SK-N-SH treated with all-trans-retinoic acid at 6 μM for 48 hours (cell line): ENCODE measurements at regions not wholly inside any gene's neighbourhood (a gene's known extent, or its start where the extent isn't known, plus 50 kb on each side); places are given as distances from the start of the nearest gene placed in this dataset.

Experiments used
- ATAC-seq: fragments of 200-7000 bp; cut with Tn5 transposase; 3 replicates; pipeline ENCODE4 v1.9.1; 2020; ENCODE audit warnings: mild to moderate bottlenecking, moderate library complexity
- ARNTL ChIP-seq: fragments of 450-650 bp; formaldehyde crosslinking; IDR thresholded peaks from 2 replicates; pipeline ENCODE4 v1.5.0; 2020; ENCODE audit warnings: low read depth, mild to moderate bottlenecking, moderate library complexity, borderline replicate concordance
- BACH2 ChIP-seq: fragments of 250-450 bp; sonication (Bioruptor Pico); IDR thresholded peaks from 2 replicates; pipeline ENCODE4 v1.9.0; 2021; ENCODE audit warnings: mild to moderate bottlenecking, borderline replicate concordance
- CSDC2 ChIP-seq: fragments of 250-450 bp; sonication (Bioruptor Pico); IDR thresholded peaks from 2 replicates; pipeline ENCODE4 v1.5.0; 2020; ENCODE audit warnings: mild to moderate bottlenecking, moderate library complexity
- ESRRG ChIP-seq: fragments of 250-450 bp; sonication (Bioruptor Pico); IDR thresholded peaks from 2 replicates; pipeline ENCODE4 v1.6.1; 2021; ENCODE audit warnings: mild to moderate bottlenecking
- GLIS3 ChIP-seq: fragments of 250-450 bp; sonication (Bioruptor Pico); IDR thresholded peaks from 2 replicates; pipeline ENCODE4 v1.5.0; 2020; ENCODE audit warnings: mild to moderate bottlenecking, moderate library complexity
- ISL1 ChIP-seq: fragments of 250-450 bp; sonication (Bioruptor Pico); IDR thresholded peaks from 2 replicates; pipeline ENCODE4 v2.1.2; 2022; ENCODE audit warnings: mild to moderate bottlenecking, moderate library complexity
- PPARA ChIP-seq: fragments of 250-450 bp; sonication (Bioruptor Pico); IDR thresholded peaks from 2 replicates; pipeline ENCODE4 v1.5.0; 2020; ENCODE audit warnings: mild to moderate bottlenecking, borderline replicate concordance
- RARB ChIP-seq: fragments of 250-450 bp; sonication (Bioruptor Pico); IDR thresholded peaks from 2 replicates; pipeline ENCODE4 v1.8.0; 2021; ENCODE audit warnings: mild to moderate bottlenecking, moderate library complexity
- SNAI2 ChIP-seq: fragments of 250-450 bp; sonication (Bioruptor Pico); IDR thresholded peaks from 2 replicates; pipeline ENCODE4 v1.5.0; 2020; ENCODE audit warnings: mild to moderate bottlenecking, moderate library complexity
- TCF4 ChIP-seq: fragments of 250-450 bp; sonication (Bioruptor Pico); IDR thresholded peaks from 2 replicates; pipeline ENCODE4 v1.8.0; 2021; ENCODE audit warnings: mild to moderate bottlenecking, moderate library complexity, borderline replicate concordance
- TOX ChIP-seq: fragments of 250-450 bp; sonication (Bioruptor Pico); IDR thresholded peaks from 2 replicates; pipeline ENCODE4 v1.8.0; 2021; ENCODE audit warnings: mild to moderate bottlenecking, moderate library complexity, borderline replicate concordance
- ZC3H10 ChIP-seq: fragments of 250-450 bp; sonication (Bioruptor Pico); IDR thresholded peaks from 2 replicates; pipeline ENCODE4 v1.5.1; 2021; ENCODE audit warnings: mild to moderate bottlenecking, moderate library complexity
- ZFP3 ChIP-seq: fragments of 250-450 bp; sonication (Bioruptor Pico); IDR thresholded peaks from 2 replicates; pipeline ENCODE4 v1.5.0; 2020; ENCODE audit warnings: mild to moderate bottlenecking, moderate library complexity
- ZFP30 ChIP-seq: fragments of 450-650 bp; formaldehyde crosslinking; IDR thresholded peaks from 2 replicates; pipeline ENCODE4 v1.5.0; 2022; ENCODE audit warnings: mild to moderate bottlenecking, moderate library complexity
- ZNF565 ChIP-seq: fragments of 450-650 bp; formaldehyde crosslinking; conservative IDR thresholded peaks from 2 replicates; pipeline ENCODE4 v1.5.0; 2020; ENCODE audit warnings: low read depth, mild to moderate bottlenecking, moderate library complexity
- ZNF70 ChIP-seq: fragments of 450-650 bp; formaldehyde crosslinking; IDR thresholded peaks from 2 replicates; pipeline ENCODE4 v1.5.0; 2020; ENCODE audit warnings: mild to moderate bottlenecking, moderate library complexity
- ZNF8 ChIP-seq: fragments of 450-650 bp; formaldehyde crosslinking; IDR thresholded peaks from 2 replicates; pipeline ENCODE4 v1.5.0; 2020; ENCODE audit warnings: mild to moderate bottlenecking, moderate library complexity
- TF ChIP-seq, protein P1 (sequence below): fragments of 250-450 bp; sonication (Bioruptor Pico); IDR thresholded peaks from 2 replicates; pipeline ENCODE4 v1.8.0; 2020; ENCODE audit warnings: mild to moderate bottlenecking, moderate library complexity, borderline replicate concordance
- TF ChIP-seq, protein P2 (sequence below): fragments of 250-450 bp; sonication (Bioruptor Pico); IDR thresholded peaks from 2 replicates; pipeline ENCODE4 v1.5.1; 2021; ENCODE audit warnings: mild to moderate bottlenecking, moderate library complexity
- TF ChIP-seq, protein P3 (sequence below): fragments of 250-450 bp; sonication (Bioruptor Pico); IDR thresholded peaks from 2 replicates; pipeline ENCODE4 v1.8.0; 2021; ENCODE audit warnings: low read depth, mild to moderate bottlenecking, moderate library complexity, borderline replicate concordance
- TF ChIP-seq, protein P4 (sequence below): fragments of 250-450 bp; sonication (Bioruptor Pico); IDR thresholded peaks from 2 replicates; pipeline ENCODE4 v1.5.1; 2020; ENCODE audit warnings: low read depth, mild to moderate bottlenecking, moderate library complexity

DNA sequence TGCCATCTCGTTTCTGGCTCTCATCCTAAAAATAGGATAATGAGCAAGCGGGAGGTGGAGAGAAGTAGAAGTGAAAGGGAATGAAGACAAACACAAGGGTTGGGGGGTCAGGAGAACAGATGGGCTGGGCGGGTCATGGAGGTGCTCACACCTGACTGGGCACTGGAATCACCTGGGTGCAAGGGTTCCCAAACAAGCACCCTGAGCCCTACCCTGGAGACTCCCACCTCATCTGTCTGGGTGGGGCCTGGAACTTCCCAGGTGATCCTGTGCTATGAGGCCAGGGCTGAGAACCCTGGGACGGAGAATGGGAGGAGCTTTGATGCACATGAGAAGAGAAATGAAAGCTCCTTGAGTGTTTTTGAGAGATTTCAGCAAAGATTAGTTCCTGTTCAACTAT is 223.6 kb downstream of the ANKRD60 start:
- ATAC-seq = no peak

DNA sequence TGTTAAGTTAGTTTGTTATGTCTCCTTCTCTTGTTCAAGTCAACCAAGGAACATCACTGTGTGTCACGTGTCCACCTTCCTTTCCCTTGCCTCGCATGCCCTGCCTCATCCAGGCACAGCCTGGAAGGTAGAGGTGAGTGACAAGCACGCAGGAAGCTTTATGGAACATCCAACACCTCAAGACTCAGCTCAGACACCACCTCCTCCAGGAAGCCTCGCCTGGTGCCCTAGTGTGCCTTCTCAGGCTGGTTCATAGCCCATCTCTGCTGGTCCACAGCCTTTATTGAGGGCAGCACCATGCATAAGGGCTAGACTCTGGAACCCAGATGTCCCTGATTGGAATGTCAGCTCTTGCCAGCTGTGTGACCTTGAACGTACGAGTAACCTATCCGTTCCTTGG is 224.3 kb downstream of the ANKRD60 start:
- ATAC-seq = no peak
- TF ChIP-seq SNAI2 (CRISPR knock-in tag) (no peak), RARB (CRISPR knock-in tag) (no peak), TCF4 (CRISPR knock-in tag) (no peak), ARNTL (CRISPR knock-in tag) (no peak), TOX (CRISPR knock-in tag) (no peak), ESRRG (CRISPR knock-in tag) (no peak), GLIS3 (CRISPR knock-in tag) (no peak), ZFP30 (CRISPR knock-in tag) (no peak)
- TF ChIP-seq, protein P1, sequence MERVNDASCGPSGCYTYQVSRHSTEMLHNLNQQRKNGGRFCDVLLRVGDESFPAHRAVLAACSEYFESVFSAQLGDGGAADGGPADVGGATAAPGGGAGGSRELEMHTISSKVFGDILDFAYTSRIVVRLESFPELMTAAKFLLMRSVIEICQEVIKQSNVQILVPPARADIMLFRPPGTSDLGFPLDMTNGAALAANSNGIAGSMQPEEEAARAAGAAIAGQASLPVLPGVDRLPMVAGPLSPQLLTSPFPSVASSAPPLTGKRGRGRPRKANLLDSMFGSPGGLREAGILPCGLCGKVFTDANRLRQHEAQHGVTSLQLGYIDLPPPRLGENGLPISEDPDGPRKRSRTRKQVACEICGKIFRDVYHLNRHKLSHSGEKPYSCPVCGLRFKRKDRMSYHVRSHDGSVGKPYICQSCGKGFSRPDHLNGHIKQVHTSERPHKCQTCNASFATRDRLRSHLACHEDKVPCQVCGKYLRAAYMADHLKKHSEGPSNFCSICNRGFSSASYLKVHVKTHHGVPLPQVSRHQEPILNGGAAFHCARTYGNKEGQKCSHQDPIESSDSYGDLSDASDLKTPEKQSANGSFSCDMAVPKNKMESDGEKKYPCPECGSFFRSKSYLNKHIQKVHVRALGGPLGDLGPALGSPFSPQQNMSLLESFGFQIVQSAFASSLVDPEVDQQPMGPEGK (CRISPR knock-in tag) = no peak
- TF ChIP-seq, protein P2, sequence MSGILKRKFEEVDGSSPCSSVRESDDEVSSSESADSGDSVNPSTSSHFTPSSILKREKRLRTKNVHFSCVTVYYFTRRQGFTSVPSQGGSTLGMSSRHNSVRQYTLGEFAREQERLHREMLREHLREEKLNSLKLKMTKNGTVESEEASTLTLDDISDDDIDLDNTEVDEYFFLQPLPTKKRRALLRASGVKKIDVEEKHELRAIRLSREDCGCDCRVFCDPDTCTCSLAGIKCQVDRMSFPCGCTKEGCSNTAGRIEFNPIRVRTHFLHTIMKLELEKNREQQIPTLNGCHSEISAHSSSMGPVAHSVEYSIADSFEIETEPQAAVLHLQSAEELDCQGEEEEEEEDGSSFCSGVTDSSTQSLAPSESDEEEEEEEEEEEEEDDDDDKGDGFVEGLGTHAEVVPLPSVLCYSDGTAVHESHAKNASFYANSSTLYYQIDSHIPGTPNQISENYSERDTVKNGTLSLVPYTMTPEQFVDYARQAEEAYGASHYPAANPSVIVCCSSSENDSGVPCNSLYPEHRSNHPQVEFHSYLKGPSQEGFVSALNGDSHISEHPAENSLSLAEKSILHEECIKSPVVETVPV (CRISPR knock-in tag) = no peak
- TF ChIP-seq, all 23 proteins: peak for 0

More for the DNA sequence above, 223.6 kb downstream of the ANKRD60 start:
- TF ChIP-seq SNAI2 (CRISPR knock-in tag) = no peak
- no peak for TF ChIP-seq ISL1 (CRISPR knock-in tag)
- no peak for TF ChIP-seq ZNF70 (CRISPR knock-in tag)

DNA sequence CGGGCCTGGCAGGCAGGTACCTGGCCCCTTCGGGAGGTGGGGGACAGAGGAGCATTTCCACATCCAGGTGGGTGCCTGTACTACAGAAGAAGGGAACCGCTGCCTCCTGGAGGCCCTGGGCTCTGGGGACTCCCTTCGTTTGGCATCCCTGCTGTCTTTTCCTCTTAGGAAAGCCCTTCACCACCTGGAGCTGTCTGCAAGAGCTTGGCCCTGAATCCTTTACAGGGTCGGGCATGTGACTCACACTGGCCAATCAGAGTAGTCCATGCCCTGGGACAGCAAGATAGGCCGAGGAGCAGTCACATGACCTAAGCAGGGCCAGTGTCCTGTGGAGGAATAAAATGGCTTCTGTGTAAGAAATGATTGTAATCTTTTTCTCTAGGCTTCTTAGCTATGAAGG is 224.9 kb downstream of the ANKRD60 start:
- ATAC-seq = no peak
- TF ChIP-seq ZC3H10 (CRISPR knock-in tag) (no peak), SNAI2 (CRISPR knock-in tag) (no peak), BACH2 (CRISPR knock-in tag) (no peak), ZFP30 (CRISPR knock-in tag) (no peak), CSDC2 (CRISPR knock-in tag) (no peak), PPARA (no peak), ISL1 (CRISPR knock-in tag) (no peak), ZFP3 (no peak)
- TF ChIP-seq, protein P3, sequence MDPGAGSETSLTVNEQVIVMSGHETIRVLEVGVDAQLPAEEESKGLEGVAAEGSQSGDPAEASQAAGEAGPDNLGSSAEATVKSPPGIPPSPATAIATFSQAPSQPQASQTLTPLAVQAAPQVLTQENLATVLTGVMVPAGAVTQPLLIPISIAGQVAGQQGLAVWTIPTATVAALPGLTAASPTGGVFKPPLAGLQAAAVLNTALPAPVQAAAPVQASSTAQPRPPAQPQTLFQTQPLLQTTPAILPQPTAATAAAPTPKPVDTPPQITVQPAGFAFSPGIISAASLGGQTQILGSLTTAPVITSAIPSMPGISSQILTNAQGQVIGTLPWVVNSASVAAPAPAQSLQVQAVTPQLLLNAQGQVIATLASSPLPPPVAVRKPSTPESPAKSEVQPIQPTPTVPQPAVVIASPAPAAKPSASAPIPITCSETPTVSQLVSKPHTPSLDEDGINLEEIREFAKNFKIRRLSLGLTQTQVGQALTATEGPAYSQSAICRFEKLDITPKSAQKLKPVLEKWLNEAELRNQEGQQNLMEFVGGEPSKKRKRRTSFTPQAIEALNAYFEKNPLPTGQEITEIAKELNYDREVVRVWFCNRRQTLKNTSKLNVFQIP (CRISPR knock-in tag) = no peak
- TF ChIP-seq, protein P4, sequence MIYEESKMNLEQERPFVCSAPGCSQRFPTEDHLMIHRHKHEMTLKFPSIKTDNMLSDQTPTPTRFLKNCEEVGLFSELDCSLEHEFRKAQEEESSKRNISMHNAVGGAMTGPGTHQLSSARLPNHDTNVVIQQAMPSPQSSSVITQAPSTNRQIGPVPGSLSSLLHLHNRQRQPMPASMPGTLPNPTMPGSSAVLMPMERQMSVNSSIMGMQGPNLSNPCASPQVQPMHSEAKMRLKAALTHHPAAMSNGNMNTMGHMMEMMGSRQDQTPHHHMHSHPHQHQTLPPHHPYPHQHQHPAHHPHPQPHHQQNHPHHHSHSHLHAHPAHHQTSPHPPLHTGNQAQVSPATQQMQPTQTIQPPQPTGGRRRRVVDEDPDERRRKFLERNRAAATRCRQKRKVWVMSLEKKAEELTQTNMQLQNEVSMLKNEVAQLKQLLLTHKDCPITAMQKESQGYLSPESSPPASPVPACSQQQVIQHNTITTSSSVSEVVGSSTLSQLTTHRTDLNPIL (CRISPR knock-in tag) = no peak

DNA sequence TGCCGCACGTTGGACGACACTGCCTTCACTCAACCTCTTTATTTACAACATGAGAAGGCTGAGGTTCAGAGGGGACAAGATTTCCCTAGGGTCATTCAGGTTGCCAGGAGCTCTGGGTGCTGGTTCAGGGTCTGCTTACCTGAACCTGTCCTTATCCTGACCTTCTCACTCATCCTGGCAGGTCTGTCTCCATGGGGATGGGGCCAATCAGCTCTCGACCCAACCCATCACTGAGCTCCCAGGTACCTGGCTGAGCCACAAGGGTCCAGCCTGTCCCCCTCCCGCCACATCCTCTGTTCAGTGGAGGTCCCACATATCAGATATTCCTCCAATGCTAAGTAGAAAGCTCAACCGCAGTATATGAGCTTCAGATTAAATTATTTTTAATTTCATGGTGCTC is 225.6 kb downstream of the ANKRD60 start:
- no peak for ATAC-seq
- TF ChIP-seq, protein P1 (CRISPR knock-in tag) = no peak
- TF ChIP-seq, protein P4 (CRISPR knock-in tag) = no peak
- no peak for TF ChIP-seq CSDC2 (CRISPR knock-in tag)
- TF ChIP-seq ZNF8 (CRISPR knock-in tag) = no peak
- no peak for TF ChIP-seq ZNF70 (CRISPR knock-in tag)
- TF ChIP-seq ZNF565 (CRISPR knock-in tag) = no peak
- no peak for TF ChIP-seq PPARA
- TF ChIP-seq, protein P3 (CRISPR knock-in tag) = no peak
